ENCODE measurements at regions not wholly inside any gene's neighbourhood (a gene's known extent, or its start where the extent isn't known, plus 50 kb on each side); places are given as distances from the start of the nearest gene placed in this dataset.

DNA sequence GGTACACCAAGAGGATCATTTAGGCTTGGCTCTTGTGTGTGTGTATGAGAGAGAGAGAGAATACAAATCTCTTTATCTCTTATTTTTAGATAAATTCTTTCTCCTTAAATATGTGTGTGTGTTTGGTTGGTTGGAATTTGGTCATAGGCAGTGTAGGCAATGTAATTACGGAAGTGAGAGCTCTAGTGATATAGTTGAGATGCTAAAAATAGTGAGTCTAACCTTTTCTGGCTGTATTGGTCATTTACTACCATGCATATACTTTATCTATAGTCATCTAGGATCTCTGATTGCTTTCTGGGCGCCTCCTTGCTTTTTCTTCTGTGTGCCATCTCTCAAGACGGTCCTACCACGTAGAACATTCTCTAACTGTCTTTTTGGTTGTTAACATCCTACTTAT, 250.2 kb downstream of the NUF2 start:
- TF ChIP-seq, protein P1, sequence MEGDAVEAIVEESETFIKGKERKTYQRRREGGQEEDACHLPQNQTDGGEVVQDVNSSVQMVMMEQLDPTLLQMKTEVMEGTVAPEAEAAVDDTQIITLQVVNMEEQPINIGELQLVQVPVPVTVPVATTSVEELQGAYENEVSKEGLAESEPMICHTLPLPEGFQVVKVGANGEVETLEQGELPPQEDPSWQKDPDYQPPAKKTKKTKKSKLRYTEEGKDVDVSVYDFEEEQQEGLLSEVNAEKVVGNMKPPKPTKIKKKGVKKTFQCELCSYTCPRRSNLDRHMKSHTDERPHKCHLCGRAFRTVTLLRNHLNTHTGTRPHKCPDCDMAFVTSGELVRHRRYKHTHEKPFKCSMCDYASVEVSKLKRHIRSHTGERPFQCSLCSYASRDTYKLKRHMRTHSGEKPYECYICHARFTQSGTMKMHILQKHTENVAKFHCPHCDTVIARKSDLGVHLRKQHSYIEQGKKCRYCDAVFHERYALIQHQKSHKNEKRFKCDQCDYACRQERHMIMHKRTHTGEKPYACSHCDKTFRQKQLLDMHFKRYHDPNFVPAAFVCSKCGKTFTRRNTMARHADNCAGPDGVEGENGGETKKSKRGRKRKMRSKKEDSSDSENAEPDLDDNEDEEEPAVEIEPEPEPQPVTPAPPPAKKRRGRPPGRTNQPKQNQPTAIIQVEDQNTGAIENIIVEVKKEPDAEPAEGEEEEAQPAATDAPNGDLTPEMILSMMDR (conservative IDR thresholded peaks at IDR 0.05; ENCODE audit: low read depth, low read length) = no peak
- no peak for TF ChIP-seq EZH2 (IDR thresholded peaks at IDR 0.05; ENCODE audit: borderline replicate concordance, low read depth, low read length, poor library complexity, severe bottlenecking)
